ENCODE measurements at regions not wholly inside any gene's neighbourhood (a gene's known extent, or its start where the extent isn't known, plus 50 kb on each side); places are given as distances from the start of the nearest gene placed in this dataset.

DNA sequence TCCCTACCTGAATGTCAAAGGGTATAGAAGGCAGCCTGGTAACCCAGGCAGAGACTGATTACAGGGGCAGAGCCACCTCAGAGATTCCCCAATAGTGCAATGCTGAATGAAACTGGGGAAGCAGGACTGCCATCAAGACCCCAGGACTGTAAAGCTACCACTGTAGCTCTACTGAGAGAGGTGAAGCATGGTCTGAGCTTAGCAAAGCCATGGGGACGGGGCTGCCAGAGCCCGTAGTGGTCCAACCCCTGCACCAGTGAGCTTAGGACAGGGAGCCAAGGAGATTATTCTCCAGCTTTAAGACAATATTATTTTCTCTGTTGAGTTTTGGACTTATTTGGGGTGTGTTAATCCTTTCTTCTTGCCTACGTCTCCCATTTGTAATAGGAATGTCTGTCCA is 679.3 kb upstream of the GRAMD2B start:
- DNase-seq (ENCODE audit: low read depth in 2 of 2), result no peak

DNA sequence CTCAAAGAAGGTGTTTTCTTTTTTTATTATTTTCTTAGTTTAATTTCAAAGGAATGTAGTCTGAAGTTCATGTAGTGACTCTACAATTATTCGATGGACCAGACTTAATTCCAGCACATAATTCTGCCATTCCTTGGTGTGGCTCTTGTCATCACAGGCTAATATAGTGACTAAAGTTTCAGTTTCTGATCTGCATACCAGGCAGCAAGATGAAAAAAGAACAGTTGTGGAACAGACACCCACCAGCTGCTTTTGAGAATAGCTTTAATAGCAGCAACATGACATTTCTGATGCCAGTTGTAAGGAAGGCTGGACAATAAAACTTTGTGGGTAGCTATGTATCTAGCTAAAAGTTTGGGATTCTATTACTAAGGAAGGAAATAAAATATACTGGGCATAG is 676.3 kb upstream of the GRAMD2B start:
- DNase-seq (ENCODE audit: low read depth in 2 of 2), result no peak

DNA sequence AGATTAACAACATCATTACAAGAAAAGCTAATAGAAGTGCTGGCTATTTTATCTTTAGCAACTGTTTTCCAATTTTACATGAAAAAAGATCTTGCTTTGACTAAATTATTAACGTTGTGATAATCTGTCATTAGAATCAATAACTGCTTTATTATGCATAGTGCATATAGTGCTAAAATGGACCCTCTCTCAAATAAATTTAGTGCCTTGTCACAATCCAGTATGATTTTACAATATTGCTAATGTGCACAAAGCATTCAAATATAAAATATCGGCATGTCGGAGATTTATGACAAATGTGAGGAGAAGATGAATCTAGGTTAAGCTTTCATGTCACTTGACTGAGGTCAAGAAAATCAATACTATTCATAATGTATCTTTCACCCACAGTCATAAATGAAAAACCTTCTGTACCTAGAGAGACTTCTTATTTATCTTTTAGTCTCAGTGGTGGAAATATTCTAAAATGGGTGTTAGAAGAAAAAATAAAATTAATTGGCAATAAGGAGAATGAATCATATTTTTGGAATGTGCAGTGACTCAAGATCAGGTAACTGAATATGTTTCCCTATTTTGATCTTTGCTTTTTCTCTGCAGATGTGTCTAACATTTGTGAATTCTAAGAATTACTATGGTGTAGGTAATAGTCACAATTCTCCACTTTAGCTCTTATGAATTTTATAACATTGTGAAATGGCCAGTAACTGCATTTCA is 672.9 kb upstream of the GRAMD2B start:
- DNase-seq (ENCODE audit: low read depth in 2 of 2), result no peak

DNA sequence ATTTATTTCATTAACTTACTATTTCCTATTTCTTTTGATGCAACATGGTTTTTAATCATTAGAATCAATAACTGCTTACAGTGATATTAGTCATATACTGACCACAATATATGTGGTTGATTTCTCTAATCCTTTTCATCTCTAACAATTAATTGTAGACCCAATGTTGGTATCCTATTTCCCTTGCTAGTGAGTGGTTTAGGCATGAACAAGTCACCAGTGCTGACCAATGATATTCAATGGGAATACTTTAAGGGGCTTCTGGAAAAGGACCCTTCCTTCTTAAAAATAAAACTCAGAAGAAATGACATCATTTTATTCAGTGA is 672.4 kb upstream of the GRAMD2B start:
- DNase-seq (ENCODE audit: low read depth in 2 of 2), result no peak

DNA sequence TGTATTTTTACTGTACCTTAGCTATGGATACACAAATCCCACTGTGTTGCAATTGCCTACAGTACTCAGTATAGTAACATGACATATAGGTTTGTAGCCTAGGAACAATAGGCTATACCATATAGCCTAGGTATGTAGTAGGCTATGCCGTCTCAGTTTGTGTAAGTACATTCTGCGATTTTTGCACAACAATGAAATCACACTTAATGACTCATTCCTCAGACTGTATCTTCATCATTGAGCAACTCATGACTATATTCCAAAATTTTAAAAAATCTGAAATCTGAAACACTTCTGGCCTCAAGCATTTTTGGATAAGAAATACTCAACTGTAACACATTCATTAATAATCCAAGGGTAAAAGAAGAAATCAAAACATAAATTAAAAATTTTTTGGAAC is 666.8 kb upstream of the GRAMD2B start:
- no peak for DNase-seq (ENCODE audit: low read depth in 2 of 2)

DNA sequence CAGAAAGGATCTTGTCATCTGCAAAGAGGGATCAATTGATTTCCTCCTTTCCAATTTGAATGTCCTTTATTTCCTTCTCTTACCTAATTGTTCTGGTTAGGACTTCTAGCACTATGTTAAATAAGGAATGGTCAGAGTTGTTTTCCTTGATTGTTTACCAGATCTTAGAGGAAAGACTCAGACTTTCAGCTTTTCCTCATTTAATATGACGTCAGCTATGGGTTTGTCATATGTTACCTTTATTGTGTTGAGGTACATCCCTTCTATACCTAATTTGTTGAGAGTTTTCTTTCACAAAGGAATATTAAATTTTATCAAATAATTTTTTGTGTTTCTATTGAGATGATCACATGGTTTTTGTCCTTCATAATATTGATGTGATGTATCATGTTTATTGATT is 656.5 kb upstream of the GRAMD2B start:
- DNase-seq (ENCODE audit: low read depth in 2 of 2), result no peak

DNA sequence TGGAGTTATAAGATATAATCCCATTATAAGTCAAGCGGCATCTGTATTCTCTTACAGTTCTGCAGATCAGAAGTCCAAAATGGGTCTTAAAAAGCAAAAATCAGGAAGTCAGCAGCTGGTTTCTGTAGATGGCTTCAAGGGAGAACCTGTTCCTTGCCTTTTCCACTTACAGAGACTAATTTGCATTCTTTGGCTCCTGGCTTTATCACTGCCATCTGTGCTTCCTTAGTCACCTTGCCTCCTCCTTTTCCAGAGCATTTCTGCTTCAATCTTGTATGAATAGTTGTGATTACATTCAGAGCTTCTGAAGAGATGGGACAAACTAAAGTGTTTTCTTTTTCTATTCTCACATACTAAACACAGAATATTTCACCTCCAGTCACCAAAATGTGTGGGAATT is 647.3 kb upstream of the GRAMD2B start:
- no peak for DNase-seq (ENCODE audit: low read depth in 2 of 2)

DNA sequence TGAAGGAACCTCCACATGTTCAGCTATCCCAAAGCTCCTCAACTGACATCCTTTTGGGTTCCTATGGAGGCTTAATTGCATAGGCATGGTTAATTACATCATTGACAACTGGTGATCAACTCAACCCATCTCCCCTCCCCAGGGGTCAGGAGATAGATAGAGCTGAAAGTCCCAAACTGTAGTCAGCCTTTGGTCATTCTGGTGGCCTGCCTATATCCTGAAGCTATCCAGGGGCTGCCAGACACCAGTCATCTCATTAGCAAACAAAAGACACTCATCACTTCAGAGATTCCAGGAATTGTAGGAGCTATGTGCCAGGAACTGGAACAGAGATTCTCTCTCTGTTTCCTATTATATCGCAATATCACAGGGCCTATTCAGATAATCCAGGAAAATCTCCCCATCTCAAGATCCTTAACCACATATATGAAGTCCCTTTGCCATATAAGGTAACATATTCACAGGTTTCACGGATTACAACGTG is 646.5 kb upstream of the GRAMD2B start:
- DNase-seq (ENCODE audit: low read depth in 2 of 2), result no peak

DNA sequence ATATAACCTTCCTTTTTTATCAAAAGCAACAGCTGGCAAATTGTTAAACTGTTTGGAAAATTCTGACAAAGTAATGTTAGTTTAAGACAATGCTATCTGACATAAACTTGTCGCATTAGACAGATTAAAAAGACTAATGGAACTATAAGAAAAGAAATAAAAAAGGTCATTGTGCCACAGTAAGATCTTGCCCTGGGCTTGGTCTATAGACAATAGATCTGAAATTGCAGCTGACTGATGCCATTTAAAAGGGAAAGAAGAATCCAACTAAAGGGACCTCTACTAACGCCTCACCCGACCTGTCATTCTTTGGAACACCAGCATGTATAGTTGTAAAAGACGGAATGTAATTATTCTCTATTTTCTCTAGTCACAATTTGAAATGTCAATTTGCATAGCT is 644.4 kb upstream of the GRAMD2B start:
- no peak for DNase-seq (ENCODE audit: low read depth in 2 of 2)

DNA sequence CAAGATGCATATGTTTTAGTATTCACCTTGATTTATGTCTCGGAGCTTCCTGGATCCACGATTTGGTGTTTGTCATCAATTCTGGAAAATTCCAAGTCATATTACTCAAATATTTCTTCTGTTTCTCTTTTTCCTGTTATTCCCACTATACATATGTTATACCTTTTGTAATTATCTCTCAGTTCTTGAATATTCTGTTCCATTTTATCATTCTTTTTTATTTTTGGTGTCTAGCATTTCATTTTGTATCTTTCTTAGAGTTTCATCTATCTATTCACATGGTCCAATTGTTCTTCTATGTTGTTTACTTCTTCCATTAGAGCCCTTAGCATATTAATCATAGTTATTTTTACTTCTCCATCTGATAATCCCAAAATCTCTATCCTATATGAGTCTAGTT is 637.8 kb upstream of the GRAMD2B start:
- no peak for DNase-seq (ENCODE audit: low read depth in 2 of 2)

DNA sequence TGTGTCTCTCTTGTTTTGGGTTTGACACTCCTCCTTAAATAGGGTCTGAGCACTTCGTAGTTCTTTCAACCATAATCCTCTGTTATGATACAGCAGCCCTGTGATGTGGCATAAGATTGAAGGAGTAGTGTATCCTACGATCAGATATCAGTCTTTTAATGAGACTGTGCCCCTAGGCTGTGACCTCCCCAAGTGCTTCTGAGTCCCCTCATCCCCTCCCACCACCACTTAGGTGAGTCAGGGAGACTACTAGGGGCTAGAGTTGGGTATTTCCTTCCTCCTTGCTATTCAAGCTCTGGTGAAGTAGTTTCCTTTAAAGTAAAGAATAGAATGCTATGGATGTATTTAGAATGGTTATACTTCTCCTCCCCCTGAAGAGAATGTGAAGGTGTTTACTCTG is 637.2 kb upstream of the GRAMD2B start:
- DNase-seq (ENCODE audit: low read depth in 2 of 2), result no peak

DNA sequence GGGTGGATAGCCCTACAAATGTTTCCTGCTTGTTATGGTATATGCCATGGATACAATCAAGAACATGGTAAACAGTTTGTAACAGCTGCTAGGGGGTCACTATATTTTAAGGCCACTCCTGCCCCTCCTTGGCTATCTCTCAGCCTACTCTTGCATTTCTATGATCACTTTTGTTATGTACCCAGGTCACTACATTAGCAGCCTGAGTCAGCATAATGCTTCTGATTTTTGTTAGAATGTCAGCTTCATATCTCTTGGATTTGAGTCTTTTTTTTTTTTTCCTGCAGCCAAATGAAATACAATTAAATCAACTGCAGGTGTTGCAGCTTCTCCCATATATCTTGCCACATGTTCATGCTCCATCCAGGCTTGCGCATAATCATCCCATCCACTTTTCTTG is 629.7 kb upstream of the GRAMD2B start:
- no peak for DNase-seq (ENCODE audit: low read depth in 2 of 2)

DNA sequence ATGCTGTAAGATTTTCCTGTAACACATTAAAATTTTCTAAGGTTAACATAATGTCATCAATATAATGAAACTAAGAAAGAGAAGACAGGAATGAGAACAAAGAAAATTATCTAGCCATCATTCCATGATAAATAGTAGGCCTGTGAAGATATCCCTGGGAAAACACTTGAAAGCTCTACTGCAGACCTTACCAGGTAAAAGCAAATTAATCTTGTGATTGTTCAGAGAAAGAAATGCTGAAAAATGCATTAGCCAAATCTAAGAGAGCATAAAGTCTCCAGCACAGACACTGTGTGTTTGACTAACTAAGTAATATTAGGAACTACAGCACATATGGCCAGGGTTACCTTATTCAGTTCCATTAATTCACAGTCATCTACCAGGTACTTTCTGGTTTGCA is 628.3 kb upstream of the GRAMD2B start:
- no peak for DNase-seq (ENCODE audit: low read depth in 2 of 2)

DNA sequence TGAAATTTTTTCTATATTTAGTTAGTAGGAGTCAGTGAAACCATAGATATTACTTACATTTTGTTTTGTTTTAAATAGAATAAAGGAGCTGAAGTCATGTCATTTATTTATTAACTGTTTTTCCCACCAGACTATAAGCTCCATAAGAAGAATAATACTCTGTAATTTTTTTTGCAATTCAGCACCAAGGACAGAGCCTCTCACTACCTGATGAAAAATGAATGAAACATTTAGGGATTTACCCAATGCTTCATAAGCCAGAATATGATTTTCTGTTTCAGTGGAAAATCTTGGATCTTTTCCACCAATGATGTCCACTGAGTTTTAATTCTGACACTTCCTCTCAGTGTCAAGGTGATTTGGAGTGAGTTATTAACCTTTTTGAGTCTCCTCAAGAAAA is 624.9 kb upstream of the GRAMD2B start:
- DNase-seq (ENCODE audit: low read depth in 2 of 2), result no peak

DNA sequence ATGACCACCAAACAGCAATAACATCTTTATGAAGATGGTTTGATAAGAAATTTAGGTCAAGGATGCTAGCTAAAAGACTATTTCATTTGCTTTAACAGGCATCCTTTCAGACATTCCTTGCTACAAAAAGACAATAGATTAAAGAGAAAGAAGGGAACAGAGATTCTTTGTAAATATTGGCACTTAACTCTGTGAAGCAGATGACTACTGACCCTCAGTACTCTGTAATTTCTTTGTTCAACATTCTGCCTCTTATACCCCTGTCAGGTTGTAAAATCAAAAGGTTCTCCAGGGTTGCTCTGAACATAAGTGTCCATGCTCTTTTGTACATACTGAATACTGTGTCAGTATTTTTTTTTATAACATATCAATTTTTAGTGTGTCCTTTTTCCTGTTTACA is 610.6 kb upstream of the GRAMD2B start:
- DNase-seq (ENCODE audit: low read depth in 2 of 2), result no peak

DNA sequence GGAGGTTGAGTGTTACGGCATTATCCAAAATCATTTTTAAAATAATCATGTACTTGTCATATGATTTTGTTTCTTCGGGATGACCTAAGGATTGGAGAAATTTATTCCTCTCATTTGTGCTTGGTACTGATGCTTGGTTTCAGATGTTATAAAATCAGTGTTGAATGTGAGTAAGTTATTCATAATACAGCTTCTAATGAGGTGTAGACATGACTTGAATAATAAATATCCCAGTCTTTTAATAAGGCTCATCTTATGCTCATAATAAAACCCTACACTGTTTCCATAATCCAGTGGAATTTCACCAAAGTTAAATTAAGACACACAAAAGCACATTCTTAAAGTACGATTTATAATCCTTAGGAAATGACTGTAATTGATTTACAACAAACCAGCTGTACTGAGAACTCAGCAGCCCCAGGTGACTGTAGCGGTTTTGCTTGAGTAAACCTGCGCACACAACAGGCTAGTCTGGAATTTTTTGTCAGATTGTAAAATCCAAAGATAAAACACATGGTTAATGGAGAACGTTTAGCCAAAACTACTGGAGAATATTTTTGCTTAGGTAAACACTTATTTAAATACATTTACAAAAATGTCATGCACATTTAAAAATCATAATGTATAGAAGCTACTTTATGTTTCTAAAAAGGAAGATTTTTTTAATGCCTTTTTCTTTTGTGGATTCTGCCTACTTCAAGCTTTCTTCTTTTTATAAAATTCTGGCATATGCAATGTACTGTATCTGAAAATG is 609.8 kb upstream of the GRAMD2B start:
- DNase-seq (ENCODE audit: low read depth in 2 of 2), result no peak

DNA sequence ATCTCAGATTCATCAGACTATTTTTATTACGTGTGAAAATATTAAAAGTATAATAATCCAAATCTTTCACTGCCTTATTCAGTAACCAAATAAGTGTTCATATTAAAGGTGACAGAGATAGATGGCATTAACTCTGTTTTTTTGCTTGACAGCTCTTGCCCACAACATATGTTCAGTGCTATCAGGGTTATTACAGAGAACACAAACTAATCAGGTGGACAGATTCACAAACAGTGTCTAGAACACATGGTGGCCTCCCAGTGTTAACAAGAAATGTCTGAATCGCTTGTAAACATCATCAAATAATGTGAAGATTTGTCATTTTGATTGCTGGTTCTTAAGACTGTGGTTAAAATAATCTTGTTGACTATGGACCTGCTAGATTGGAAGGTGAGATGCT is 609.1 kb upstream of the GRAMD2B start:
- DNase-seq (ENCODE audit: low read depth in 2 of 2), result no peak

DNA sequence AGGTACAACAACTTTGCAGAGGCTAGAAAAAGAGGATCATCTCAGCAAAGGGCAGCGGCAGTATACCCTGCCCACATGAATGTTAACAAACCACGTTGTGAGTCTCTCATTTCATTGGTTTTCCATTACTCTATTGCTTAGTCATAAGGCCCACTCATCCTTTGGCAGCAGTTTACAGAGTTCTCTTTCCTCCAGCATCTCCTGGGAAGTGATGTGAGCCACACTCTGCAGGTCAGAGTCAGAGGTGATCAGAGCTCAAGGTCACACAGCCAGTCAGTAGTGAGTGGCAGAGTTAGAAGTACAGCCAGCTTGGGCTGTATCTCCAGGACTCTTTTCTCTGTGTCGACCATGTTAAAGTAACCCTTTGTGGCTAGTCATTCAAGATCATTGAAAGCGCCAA is 599.6 kb upstream of the GRAMD2B start:
- no peak for DNase-seq (ENCODE audit: low read depth in 2 of 2)

DNA sequence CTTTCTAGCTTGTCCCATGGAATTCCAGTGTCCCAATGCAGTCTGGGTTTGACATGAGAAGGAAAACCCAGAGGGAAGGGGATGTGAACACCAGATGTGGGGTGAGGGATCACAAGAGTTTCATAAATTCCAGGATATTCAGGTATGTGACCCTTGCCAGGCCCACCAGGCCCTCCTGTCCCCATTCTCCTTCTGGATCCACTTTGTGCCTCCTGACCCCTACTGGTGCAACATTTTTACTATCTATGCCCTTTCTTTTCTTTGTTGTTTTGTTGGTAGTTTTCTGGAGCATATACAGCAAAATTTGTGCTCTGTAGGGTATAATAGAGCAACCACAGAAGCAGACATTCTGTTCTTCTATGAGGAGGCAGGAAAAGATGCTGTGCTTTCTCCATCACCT is 597.0 kb upstream of the GRAMD2B start:
- DNase-seq (ENCODE audit: low read depth in 2 of 2), result no peak

DNA sequence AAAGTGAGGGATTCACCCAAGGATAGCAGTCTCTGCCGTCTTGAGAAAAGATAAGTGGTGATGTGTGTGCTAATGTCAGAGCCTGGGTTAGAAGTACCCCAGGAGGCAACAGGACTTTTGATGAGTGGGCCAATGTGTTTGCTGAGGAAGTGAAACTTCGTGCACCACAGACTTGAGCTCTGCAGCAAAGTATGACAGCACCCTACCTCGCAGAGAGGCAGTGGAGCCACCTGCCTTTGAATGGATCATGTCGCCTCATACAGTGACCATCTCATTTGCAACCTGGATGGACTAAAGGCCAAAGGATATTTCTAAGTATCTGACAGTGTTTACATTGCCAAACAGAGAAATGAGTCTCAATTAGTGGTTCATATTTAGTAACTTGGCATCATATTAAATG is 593.9 kb upstream of the GRAMD2B start:
- DNase-seq (ENCODE audit: low read depth in 2 of 2), result no peak

DNA sequence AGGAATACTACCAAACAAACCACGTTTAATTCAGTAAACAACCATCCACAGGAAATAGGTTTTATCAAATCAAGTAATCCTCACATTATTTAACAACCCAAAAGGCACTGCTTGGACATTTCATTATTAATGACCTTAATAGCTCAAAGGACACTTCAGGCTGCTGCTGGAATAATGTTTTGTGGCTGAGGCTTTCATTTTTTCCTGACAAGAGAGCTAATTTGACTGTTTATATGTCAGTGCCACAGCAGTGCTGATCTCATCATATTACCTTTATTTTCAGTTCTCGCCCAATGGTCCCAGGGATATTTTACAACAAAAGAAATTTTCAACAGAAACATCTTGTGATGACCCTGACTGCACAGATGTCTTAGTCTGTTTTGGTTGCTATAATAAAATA is 589.8 kb upstream of the GRAMD2B start:
- DNase-seq (ENCODE audit: low read depth in 2 of 2), result no peak

DNA sequence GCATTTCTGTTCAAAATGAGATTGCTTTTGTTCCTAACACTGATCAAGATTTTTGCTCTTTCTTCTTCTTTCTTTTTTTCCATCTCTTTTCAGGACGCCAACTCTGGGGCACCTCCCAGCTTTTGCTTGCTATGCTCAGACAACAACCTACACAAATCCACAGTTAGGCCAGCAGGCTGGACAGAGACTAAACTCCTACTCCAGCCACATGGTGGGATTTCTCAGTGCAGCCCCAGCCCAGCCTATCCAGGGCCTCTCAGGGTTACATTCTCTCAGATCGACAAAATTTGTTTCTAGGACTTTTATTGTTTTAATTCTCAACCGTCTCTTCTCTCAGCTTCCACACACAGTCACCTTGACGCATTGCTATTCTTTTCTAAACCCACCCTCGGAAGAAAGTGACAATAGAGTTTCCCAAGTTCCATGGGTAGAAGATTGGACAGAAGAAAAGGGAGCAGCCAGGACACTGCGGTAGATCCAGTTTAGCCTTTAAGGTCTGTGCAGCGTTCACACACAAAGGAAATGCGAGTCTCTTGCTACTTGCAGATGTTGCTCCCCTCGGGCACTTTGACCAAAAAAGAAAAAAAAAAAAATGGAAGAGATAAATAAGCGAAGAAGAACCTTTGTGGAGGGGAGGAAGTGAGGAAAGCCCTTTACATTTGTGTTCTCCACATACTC is 588.6 kb upstream of the GRAMD2B start:
- DNase-seq (ENCODE audit: low read depth in 2 of 2), result no peak
